Activated CD4-positive, CD25-positive, alpha-beta regulatory T cell (primary cell): ENCODE measurements at regions not wholly inside any gene's neighbourhood (a gene's known extent, or its start where the extent isn't known, plus 50 kb on each side); places are given as distances from the start of the nearest gene placed in this dataset.
"Not testable (repeated sequence)": the region's sequence is repeated elsewhere in the genome, so short reads cannot be mapped to it uniquely, and the experiment has no call there.

Experiments
- DNase-seq, 4 experiments: peaks; one replicate each; lab custom pipeline; 2025; lab: John Stamatoyannopoulos, UW

- no peak for DNase-seq
Observed at GRCh38 chr12:107500307-107500706, 185.3 kb upstream of the PWP1 start.

- no peak for DNase-seq
Observed at GRCh38 chr12:107501681-107502080, 183.9 kb upstream of the PWP1 start.

GRCh38 chr12:107503129-107503855, 182.3 kb upstream of the PWP1 start:
- no peak for DNase-seq

DNA sequence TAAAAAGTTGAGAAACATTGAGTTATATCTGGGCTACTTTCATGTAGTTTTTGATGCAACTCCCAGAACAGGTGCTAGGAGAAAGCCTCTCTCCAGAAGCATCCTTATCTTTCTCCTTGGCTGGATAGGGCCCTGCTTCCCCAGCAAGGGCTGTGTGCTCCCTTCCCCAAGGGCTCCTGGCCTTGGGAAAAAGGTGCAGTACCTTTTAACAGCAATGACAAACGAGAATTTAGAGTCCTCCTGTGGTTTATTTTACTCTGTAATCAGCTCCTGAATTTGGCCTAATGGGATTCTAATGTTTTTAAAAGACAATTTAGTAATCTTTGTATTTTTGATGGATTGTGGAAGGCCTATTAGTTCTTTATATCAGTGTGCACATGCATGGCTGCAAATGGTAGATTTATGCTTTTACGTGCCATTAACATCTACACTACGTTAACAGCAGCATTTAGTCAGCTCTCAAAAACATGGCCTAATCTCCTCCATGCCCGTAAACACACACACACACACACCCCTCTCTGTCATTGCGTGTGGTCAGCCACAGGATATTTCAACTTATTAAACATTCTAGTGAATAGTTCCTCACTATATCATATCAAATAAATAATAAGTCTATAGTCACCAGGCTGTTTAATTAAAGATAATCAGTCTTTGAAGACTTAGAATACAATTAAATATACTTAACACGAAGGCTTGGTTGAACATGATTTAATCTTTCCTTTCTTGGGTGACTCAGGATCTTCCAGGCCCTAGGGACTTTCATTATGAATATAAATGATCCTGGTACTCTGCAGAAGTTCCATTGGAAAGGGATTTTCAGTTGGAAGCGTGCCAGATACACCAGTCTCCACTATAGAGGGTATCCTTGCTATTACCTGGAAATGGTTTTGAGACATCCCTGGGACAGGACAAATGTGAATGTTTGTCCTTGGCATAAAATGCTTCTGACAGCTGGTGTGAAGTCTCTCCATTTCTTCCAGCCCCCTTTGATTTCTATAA, 181.4 kb upstream of the PWP1 start:
- no peak for DNase-seq

DNA sequence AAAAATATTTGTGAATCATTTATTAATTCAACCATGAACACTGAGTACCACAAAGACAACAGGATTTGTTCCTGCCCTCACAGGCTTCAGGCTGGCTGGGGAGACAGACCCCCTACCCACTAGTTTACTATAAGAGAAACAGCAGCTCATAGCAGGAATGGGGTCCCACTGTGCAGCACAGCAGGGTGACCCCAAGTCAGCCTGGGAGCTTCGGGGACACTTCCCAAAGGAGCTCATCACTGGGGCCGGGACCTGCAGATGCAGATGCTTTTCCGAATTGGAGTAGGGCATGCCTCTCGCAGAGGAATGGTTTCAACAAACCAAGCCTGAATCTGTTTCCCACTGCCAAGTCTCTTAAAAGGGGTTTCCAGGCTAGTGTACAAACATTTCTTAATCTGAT, 176.2 kb upstream of the PWP1 start:
- DNase-seq = no peak

GRCh38 chr12:107510211-107510610, 175.4 kb upstream of the PWP1 start:
- no peak for DNase-seq

DNA sequence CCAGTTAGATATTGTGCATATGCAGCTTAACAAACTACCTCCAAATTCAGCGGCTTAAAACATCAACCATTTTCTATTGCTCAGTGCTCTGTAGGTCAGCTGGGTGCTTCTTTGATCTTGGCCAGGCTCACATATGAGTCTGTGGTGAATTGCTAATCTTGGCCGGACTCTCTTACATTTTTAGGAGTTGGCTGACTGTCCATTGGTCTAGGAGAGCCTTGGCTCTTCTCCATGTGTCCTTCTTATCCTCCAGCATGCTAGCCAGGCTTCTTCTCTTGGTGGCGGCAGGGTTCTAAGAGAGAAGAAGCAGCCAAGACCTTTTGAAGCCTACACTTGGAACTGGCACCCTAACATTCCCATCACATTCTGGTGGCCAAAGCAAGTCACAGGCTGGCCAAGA, 174.3 kb upstream of the PWP1 start:
- no peak for DNase-seq

- DNase-seq = no peak
Observed at GRCh38 chr12:107512391-107512790, 173.2 kb upstream of the PWP1 start.

- DNase-seq = no peak
Observed at GRCh38 chr12:107513184-107513583, 172.4 kb upstream of the PWP1 start.

DNA sequence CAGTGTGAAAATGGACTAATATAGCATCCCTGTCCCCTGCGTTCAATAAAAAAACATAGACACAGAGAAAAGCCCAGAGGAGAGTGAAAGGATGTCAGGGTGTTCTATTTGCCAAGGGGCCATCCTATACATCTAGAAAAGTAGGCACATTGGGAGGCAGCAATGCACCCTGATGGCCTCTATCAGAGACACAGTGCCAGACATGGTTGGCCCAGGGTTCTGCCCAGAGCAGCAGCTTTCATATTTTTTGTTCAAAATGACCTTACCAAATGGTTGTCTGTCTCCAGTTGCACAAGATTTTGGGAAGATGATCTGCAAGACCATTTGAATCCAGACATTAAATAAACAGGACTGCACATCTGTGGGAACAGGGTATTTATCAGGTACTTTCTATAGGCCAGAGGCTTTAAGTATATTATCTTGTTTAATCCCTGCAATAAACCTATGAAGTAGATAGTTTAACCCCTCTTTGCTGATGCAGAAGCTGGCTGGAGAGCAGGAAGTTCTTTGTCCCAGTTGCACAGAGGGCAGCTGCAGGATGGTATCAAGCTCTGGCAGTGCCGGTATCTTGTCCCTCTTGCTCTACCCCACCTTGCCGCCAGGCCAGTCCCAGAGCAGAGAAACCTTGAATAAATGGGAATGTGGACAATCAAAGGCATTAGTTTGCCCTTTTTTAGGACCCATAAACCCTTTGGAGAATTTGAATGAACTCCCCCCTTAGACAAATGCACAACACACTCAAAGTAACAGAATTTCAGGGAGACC, 171.8 kb upstream of the PWP1 start:
- no peak for DNase-seq

- DNase-seq = no peak
Observed at GRCh38 chr12:107514887-107515445, 170.6 kb upstream of the PWP1 start.

- DNase-seq = no peak
Observed at GRCh38 chr12:107515446-107515958, 170.1 kb upstream of the PWP1 start.

- not testable (repeated sequence) for DNase-seq
Observed at GRCh38 chr12:107517816-107518215, 167.8 kb upstream of the PWP1 start.

DNA sequence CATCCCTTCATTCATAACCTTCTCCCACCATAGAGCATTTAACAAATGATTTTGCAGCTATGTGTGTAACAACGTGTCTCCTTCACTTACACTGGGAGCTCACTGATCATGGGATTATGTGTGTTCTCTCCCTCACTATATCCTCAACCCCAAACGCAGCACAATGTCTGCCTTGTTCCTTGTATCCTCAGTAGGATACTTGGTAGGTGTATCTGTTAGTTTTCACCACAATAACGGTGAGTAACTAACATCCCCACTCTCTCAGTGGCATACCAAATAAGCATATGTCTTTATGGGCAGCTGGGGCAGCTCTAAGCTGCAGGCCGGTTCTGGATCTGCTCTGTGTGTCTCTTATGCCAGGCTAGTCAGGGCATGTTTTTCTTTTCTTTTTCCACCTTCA, 166.7 kb upstream of the PWP1 start:
- peak; percentile 4 to 13 (median 9) for DNase-seq

- DNase-seq = no peak
Observed at GRCh38 chr12:107519906-107520859, 165.4 kb upstream of the PWP1 start.

GRCh38 chr12:107521826-107522355, 163.7 kb upstream of the PWP1 start:
- no peak for DNase-seq

DNA sequence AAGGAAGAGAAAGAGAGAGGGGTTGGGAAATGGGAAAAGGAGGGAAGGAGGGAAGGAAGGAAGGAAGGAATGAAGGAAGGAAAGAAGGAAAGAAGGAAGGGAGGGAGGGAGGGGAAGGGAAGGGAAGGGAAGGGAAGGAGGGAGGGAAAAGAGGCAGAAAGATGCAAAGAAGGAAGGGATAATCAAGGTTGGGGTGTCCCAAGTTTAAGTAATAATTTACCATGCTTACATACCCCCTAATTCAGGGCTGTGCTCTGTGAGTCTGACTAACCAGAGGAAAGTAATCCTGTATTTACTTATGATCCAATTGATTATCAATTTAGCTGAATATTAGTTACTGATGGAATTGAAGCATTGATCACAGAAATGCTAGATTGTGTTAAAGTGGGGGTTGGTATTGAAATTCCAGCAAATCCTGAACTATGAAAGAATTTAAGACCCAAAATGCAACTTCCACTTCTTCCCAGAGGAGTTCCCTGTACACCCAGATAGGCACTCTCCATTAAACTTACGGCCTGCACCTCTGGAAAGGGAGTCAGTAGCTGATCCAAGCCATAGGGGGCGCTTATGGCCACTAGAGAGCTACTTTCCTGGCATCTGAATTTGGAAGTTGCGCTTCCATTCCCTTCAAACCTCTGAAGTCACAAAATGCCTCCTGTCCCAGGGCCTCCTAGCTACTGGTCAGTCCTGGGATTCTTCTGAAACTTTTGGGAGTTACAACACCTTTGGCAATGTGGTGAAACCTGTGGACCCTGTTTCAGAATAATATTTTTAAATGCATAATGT, 162.7 kb upstream of the PWP1 start:
- no peak for DNase-seq

DNA sequence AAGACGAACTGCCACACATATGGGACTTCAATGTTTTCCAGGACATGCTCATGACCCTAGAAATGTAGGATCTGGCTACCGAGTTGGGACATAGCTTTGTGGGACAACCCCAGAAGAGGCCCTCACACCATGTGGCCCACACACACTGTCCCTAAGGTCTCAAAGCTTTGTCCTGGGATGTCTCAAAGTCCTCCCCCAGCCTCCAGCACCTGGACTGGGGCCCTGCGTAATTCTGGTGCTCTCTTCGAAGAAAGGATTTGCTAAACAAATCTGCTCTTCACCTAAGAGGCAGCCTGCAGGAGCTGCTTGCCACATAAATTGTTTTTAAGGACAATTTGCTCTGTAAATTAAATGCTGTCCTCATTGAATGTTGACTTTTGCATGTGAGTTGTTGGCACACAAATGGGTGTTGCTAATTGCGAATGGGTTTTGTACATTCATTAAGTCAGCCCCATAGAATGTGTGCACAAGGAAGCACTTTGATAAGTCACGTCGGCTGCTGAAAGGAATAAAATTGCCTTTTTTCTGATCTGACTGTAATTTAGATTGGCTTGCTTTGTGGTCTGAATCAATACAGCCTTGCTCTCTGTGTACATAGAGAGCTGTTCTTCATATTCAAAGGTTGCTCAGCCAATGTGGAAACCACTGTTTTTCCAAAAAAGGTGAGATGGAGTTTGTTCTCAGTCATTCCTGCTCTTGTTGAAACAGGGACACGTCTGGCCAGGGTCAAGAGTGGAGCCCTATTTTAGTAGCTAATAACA, 161.6 kb upstream of the PWP1 start:
- DNase-seq = no peak
